ENCODE measurements at regions not wholly inside any gene's neighbourhood (a gene's known extent, or its start where the extent isn't known, plus 50 kb on each side); places are given as distances from the start of the nearest gene placed in this dataset.

DNA sequence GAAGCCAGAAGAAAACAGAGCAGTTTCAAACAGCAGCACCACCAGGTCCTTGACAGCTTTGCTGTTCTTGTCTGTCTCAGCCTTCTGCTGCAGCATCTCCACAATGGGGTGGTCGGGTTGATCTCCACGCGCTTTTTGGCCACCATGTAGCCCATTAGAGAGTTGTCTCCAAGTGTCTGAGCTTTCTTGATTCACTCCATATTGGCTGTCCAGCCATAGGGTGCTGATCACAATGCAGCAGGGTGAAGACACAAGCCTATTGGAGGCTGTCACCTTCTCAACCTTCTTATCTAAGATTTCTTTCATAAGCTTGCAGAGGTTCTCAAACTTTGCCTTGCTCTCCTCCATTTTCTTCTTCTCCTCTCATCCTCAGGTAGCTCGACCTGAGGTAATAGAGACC, 175.4 kb upstream of the S100G start:
- TF ChIP-seq, protein P1, sequence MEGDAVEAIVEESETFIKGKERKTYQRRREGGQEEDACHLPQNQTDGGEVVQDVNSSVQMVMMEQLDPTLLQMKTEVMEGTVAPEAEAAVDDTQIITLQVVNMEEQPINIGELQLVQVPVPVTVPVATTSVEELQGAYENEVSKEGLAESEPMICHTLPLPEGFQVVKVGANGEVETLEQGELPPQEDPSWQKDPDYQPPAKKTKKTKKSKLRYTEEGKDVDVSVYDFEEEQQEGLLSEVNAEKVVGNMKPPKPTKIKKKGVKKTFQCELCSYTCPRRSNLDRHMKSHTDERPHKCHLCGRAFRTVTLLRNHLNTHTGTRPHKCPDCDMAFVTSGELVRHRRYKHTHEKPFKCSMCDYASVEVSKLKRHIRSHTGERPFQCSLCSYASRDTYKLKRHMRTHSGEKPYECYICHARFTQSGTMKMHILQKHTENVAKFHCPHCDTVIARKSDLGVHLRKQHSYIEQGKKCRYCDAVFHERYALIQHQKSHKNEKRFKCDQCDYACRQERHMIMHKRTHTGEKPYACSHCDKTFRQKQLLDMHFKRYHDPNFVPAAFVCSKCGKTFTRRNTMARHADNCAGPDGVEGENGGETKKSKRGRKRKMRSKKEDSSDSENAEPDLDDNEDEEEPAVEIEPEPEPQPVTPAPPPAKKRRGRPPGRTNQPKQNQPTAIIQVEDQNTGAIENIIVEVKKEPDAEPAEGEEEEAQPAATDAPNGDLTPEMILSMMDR (IDR thresholded peaks at IDR 0.05) = no peak
- no peak for TF ChIP-seq POLR2A (IDR thresholded peaks at IDR 0.05)

All from Peyer's patch (tissue), 4 donors.